ENCODE measurements at regions not wholly inside any gene's neighbourhood (a gene's known extent, or its start where the extent isn't known, plus 50 kb on each side); places are given as distances from the start of the nearest gene placed in this dataset.

GRCh38 chr13:84672616-84673015 lies 790.3 kb upstream of the SLITRK1 start:
- TF ChIP-seq CTCF (IDR thresholded peaks at IDR 0.05) (no peak), POLR2AphosphoS5 (IDR thresholded peaks at IDR 0.05) (no peak), EP300 (IDR thresholded peaks at IDR 0.05; ENCODE audit: low read depth) (no peak), POLR2A (IDR thresholded peaks at IDR 0.05) (no peak)
